HepG2 (cell line): ENCODE measurements at regions not wholly inside any gene's neighbourhood (a gene's known extent, or its start where the extent isn't known, plus 50 kb on each side); places are given as distances from the start of the nearest gene placed in this dataset.

Experiments used
- ATAC-seq: fragments of 200-7000 bp; cut with Tn5 transposase; 3 replicates; pipeline ENCODE4 v1.9.1; 2020; ENCODE audit warnings: mild to moderate bottlenecking, moderate library complexity
- BruUV-seq: library from RNA; stranded (reverse); fragments of 400-500 nt; replicated peaks from 2 replicates; lab custom pipeline; 2021; lab: Mats Ljungman, UMichigan
- CTCF ChIA-PET: fragments of 300-600 bp; formaldehyde crosslinking; extraction: SDS; loops from one replicate; lab custom pipeline; 2021; ENCODE audit warnings: low total read pairs, inconsistent platforms, low intra/inter-chr PET ratio; lab: Yijun Ruan, JAX
- POLR2A ChIA-PET: fragments of 350-600 bp; sonication (Branson Sonifier 250); formaldehyde crosslinking; loops from one replicate; lab custom pipeline; 2020; ENCODE audit warnings: antibody characterized with exemption, inconsistent platforms; lab: Yijun Ruan, JAX
- DNase-seq: peaks from one replicate; pipeline ENCODE4 v3.0.0-alpha.2; 2015; ENCODE audit warnings: low spot score
- FAIRE-seq: peaks from 3 replicates; lab custom pipeline; 2011; peaks lifted over from hg19 to GRCh38; lab: Jason Lieb, UNC
- H2AFZ ChIP-seq: one replicate; pipeline ENCODE4 v1.6.1; 2011; ENCODE audit warnings: low read length, inconsistent platforms
- H3K27ac ChIP-seq: fragments of 300-600 bp; 3 replicates; pipeline ENCODE4 v1.8.0; 2011; ENCODE audit warnings: mixed run types, mild to moderate bottlenecking, mixed read lengths, low read length, inconsistent platforms; ENCODE audit not compliant: insufficient read depth; ENCODE audit errors: extremely low read length
- H3K27me3 ChIP-seq, 2 experiments: fragments of 200-600 bp in 1 of 2; 2 replicates in 1 of 2; 3 replicates in 1 of 2; pipeline versions ENCODE4 v1.6.0 to v1.8.0; 2011; ENCODE audit warnings: low read length in 2 of 2, mild to moderate bottlenecking in 2 of 2, moderate library complexity in 2 of 2, inconsistent platforms in 1 of 2; ENCODE audit not compliant: insufficient read depth in 2 of 2, control insufficient read depth in 1 of 2
- H3K36me3 ChIP-seq, 2 experiments: fragments of 200-600 bp in 1 of 2; replicated peaks in 1 of 2; 2 replicates in 1 of 2; 3 replicates in 1 of 2; pipeline versions ENCODE4 v1.5.1 to v1.8.0; 2011; ENCODE audit warnings: low read length in 2 of 2, inconsistent platforms in 1 of 2; ENCODE audit not compliant: insufficient read depth in 2 of 2, control insufficient read depth in 1 of 2
- H3K4me1 ChIP-seq: 2 replicates; pipeline ENCODE4 v1.5.1; 2012; ENCODE audit warnings: low read length, inconsistent platforms; ENCODE audit not compliant: insufficient read depth
- H3K4me2 ChIP-seq: 2 replicates; pipeline ENCODE4 v1.6.0; 2011; ENCODE audit warnings: low read depth, low read length, inconsistent platforms
- H3K4me3 ChIP-seq, 3 experiments: fragments of 200-600 bp in 1 of 3; sonication (generic), shearing (Covaris generic) in 1 of 3; replicated peaks in 1 of 3; 2 replicates each; pipeline ENCODE4 v1.5.1; 2011 to 2016; ENCODE audit warnings: low read length in 3 of 3, inconsistent platforms in 2 of 3, low read depth in 2 of 3, mild to moderate bottlenecking in 2 of 3, control low read depth in 1 of 3, mixed read lengths in 1 of 3; ENCODE audit not compliant: insufficient read depth in 1 of 3
- H3K79me2 ChIP-seq: one replicate; pipeline ENCODE4 v1.6.1; 2011; ENCODE audit warnings: low read length, inconsistent platforms; ENCODE audit not compliant: insufficient read depth
- H3K9ac ChIP-seq: 2 replicates; pipeline ENCODE4 v1.6.0; 2011; ENCODE audit warnings: mild to moderate bottlenecking, low read depth, low read length, inconsistent platforms; ENCODE audit not compliant: insufficient read depth
- H3K9me3 ChIP-seq: 2 replicates; pipeline ENCODE4 v1.5.1; 2012; ENCODE audit warnings: mild to moderate bottlenecking, low read length
- H4K20me1 ChIP-seq: 2 replicates; pipeline ENCODE4 v1.6.0; 2011; ENCODE audit warnings: inconsistent platforms, mild to moderate bottlenecking, low read length, moderate library complexity; ENCODE audit not compliant: insufficient read depth
- CENPT ChIP-seq: sonication (generic); formaldehyde crosslinking; IDR thresholded peaks from 2 replicates; pipeline ENCODE4 v1.8.0; 2022; ENCODE audit warnings: low read depth, mild to moderate bottlenecking, moderate library complexity, missing genetic modification reagents
- HCFC1 ChIP-seq: fragments of 150-350 bp; IDR thresholded peaks from 2 replicates; pipeline ENCODE4 v1.6.1; 2014; ENCODE audit warnings: low read depth, low read length
- KLF15 ChIP-seq: sonication (generic); formaldehyde crosslinking; IDR thresholded peaks from 2 replicates; pipeline ENCODE4 v1.8.1; 2023; ENCODE audit warnings: borderline replicate concordance, mild to moderate bottlenecking, inconsistent platforms, missing genetic modification reagents, mixed read lengths
- NKX3-1 ChIP-seq: sonication (generic); formaldehyde crosslinking; IDR thresholded peaks from 2 replicates; pipeline ENCODE4 v1.5.0; 2020; ENCODE audit warnings: missing genetic modification reagents
- NR3C1 ChIP-seq: sonication (generic); formaldehyde crosslinking; IDR thresholded peaks from 2 replicates; pipeline ENCODE4 v1.4.0; 2020; ENCODE audit warnings: missing genetic modification reagents
- POLR2AphosphoS5 ChIP-seq: IDR thresholded peaks from 2 replicates; pipeline ENCODE4 v1.6.1; 2012; ENCODE audit warnings: low read depth, low read length
- ZNF816 ChIP-seq: sonication (generic); formaldehyde crosslinking; IDR thresholded peaks from 2 replicates; pipeline ENCODE4 v1.8.0; 2022; ENCODE audit warnings: missing genetic modification reagents, mild to moderate bottlenecking, borderline replicate concordance
- ZSCAN12 ChIP-seq: sonication (generic); formaldehyde crosslinking; IDR thresholded peaks from 2 replicates; pipeline ENCODE4 v1.9.0; 2021; ENCODE audit warnings: mild to moderate bottlenecking, missing genetic modification reagents
- WGBS: methylation state at CpG from one replicate; pipeline ENCODE4 v1.1.6; 2017; ENCODE audit warnings: low lambda C conversion rate; 5-methylcytosine and 5-hydroxymethylcytosine counted together
- in situ Hi-C: cut with HindIII; loops from 2 replicates; pipeline ENCODE4 v1.10.0; 2017; ENCODE audit warnings: low pct_unique_long_range_greater_than_20kb; ENCODE audit not compliant: extremely low pct_ligation_motif_present
- intact Hi-C: fragments of 100-400 bp; cut with micrococcal nuclease; formaldehyde crosslinking; loops from one replicate; pipeline ENCODE4 v1.10.0; 2022; ENCODE audit not compliant: unreplicated experiment
- TF ChIP-seq, protein P1 (sequence below): sonication (generic); formaldehyde crosslinking; IDR thresholded peaks from 2 replicates; pipeline ENCODE4 v1.9.0; 2021; ENCODE audit warnings: mild to moderate bottlenecking, missing genetic modification reagents
- TF ChIP-seq, protein P2 (sequence below): sonication (generic); formaldehyde crosslinking; IDR thresholded peaks from 2 replicates; pipeline ENCODE4 v1.4.0; 2020; ENCODE audit warnings: mild to moderate bottlenecking, low read depth, missing genetic modification reagents
- TF ChIP-seq, protein P3 (sequence below): sonication (generic); formaldehyde crosslinking; conservative IDR thresholded peaks from 2 replicates; pipeline ENCODE4 v1.4.0; 2020; ENCODE audit warnings: missing genetic modification reagents
- TF ChIP-seq, protein P4 (sequence below): sonication (generic); formaldehyde crosslinking; IDR thresholded peaks from 2 replicates; pipeline ENCODE4 v1.4.0; 2020; ENCODE audit warnings: missing genetic modification reagents

DNA sequence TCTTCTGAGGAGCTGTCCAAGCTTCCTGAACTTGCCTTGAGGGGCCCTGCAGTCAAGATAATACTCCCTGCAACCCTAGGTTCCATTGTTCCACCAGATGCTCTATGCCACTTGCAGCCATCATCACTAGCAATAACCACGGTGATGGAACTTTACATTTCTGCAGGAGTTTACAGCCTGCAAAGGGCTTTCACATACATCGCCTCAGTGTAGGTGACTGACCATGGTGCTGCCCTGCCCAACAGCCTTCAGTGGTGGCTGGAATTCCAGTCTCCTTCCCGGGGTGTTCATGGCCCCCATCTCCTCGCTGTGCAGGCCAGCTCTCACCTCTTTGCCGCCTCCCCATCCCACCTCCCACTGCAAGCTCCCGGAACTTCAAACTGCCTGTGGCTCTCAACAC lies 225.5 kb upstream of the ECI2 start (continued):
- TF ChIP-seq, protein P1, sequence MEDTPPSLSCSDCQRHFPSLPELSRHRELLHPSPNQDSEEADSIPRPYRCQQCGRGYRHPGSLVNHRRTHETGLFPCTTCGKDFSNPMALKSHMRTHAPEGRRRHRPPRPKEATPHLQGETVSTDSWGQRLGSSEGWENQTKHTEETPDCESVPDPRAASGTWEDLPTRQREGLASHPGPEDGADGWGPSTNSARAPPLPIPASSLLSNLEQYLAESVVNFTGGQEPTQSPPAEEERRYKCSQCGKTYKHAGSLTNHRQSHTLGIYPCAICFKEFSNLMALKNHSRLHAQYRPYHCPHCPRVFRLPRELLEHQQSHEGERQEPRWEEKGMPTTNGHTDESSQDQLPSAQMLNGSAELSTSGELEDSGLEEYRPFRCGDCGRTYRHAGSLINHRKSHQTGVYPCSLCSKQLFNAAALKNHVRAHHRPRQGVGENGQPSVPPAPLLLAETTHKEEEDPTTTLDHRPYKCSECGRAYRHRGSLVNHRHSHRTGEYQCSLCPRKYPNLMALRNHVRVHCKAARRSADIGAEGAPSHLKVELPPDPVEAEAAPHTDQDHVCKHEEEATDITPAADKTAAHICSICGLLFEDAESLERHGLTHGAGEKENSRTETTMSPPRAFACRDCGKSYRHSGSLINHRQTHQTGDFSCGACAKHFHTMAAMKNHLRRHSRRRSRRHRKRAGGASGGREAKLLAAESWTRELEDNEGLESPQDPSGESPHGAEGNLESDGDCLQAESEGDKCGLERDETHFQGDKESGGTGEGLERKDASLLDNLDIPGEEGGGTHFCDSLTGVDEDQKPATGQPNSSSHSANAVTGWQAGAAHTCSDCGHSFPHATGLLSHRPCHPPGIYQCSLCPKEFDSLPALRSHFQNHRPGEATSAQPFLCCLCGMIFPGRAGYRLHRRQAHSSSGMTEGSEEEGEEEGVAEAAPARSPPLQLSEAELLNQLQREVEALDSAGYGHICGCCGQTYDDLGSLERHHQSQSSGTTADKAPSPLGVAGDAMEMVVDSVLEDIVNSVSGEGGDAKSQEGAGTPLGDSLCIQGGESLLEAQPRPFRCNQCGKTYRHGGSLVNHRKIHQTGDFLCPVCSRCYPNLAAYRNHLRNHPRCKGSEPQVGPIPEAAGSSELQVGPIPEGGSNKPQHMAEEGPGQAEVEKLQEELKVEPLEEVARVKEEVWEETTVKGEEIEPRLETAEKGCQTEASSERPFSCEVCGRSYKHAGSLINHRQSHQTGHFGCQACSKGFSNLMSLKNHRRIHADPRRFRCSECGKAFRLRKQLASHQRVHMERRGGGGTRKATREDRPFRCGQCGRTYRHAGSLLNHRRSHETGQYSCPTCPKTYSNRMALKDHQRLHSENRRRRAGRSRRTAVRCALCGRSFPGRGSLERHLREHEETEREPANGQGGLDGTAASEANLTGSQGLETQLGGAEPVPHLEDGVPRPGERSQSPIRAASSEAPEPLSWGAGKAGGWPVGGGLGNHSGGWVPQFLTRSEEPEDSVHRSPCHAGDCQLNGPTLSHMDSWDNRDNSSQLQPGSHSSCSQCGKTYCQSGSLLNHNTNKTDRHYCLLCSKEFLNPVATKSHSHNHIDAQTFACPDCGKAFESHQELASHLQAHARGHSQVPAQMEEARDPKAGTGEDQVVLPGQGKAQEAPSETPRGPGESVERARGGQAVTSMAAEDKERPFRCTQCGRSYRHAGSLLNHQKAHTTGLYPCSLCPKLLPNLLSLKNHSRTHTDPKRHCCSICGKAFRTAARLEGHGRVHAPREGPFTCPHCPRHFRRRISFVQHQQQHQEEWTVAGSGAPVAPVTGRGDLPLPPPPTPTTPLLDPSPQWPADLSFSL (CRISPR knock-in tag): no peak
- TF ChIP-seq ZNF816 (CRISPR knock-in tag): no peak
- TF ChIP-seq KLF15: no peak
- no peak for TF ChIP-seq HCFC1
- TF ChIP-seq, protein P2, sequence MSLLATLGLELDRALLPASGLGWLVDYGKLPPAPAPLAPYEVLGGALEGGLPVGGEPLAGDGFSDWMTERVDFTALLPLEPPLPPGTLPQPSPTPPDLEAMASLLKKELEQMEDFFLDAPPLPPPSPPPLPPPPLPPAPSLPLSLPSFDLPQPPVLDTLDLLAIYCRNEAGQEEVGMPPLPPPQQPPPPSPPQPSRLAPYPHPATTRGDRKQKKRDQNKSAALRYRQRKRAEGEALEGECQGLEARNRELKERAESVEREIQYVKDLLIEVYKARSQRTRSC (CRISPR knock-in tag): no peak

DNA sequence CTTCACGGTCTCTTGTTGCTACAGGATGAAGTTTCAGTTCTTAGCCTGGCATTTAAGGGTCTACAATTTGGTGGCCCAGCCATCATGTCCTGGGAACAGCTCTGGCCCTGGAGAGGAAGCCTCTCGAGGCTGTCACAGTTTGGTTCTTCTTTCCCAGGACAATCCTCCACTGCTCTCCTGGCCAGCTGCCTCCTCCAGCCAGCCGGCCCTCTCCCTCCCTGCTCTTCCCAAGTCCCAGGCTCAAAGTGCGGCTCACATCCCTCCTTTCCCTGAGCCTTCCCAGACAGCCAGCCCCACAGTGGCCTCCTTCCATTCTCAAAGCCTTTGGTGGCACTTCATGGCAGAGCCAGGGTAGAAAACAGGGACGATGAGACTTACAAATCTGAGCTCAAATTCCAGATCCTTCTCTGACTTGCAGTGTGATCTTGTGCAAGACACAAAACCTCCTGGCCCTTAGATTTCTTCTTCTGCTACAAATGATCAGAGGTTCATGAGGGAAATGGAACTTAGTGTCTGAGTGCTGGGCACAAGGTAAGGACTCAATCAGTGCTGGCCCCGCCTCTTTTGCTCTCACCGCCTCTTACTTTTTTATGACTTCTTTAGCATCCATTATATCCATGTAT lies 223.8 kb upstream of the ECI2 start:
- H3K79me2 ChIP-seq: no peaks in the 10 kb centered on the region
- H3K36me3 ChIP-seq: no peaks in the 10 kb centered on the region
- no peak overlapping the region for H3K4me3 ChIP-seq
- no TSS peak for BruUV-seq
- ChIA-PET POLR2A (no interaction called here), CTCF (no interaction called here)
- in situ Hi-C loops (no loop called here), intact Hi-C loops (no loop called here)
- H3K4me2 ChIP-seq: no peak overlapping the region
- ATAC-seq (no peak), FAIRE-seq (no peak), DNase-seq (no peak)
- H3K9me3 ChIP-seq: no peaks in the 10 kb centered on the region
- 52% methylated on average over 7 of the region's 7 CpGs for WGBS
- H3K9ac ChIP-seq: no peak overlapping the region
- no peak overlapping the region for H3K27ac ChIP-seq
- H3K4me1 ChIP-seq: 0 out of 2 replicates have a peak, but pooled peaks cover 10% of the 10 kb centered on the region
- H2AFZ ChIP-seq: no peak overlapping the region
- H3K27me3 ChIP-seq: peaks cover 2 to 24% of the 10 kb centered on the region in 2 experiments; a peak in 3 of 5 replicates
- no peaks in the 10 kb centered on the region for H4K20me1 ChIP-seq
- TF ChIP-seq CENPT (CRISPR knock-in tag) (no peak), POLR2AphosphoS5 (no peak), NR3C1 (CRISPR knock-in tag) (no peak), ZSCAN12 (CRISPR knock-in tag) (no peak), NKX3-1 (CRISPR knock-in tag) (no peak)
- TF ChIP-seq, protein P3, sequence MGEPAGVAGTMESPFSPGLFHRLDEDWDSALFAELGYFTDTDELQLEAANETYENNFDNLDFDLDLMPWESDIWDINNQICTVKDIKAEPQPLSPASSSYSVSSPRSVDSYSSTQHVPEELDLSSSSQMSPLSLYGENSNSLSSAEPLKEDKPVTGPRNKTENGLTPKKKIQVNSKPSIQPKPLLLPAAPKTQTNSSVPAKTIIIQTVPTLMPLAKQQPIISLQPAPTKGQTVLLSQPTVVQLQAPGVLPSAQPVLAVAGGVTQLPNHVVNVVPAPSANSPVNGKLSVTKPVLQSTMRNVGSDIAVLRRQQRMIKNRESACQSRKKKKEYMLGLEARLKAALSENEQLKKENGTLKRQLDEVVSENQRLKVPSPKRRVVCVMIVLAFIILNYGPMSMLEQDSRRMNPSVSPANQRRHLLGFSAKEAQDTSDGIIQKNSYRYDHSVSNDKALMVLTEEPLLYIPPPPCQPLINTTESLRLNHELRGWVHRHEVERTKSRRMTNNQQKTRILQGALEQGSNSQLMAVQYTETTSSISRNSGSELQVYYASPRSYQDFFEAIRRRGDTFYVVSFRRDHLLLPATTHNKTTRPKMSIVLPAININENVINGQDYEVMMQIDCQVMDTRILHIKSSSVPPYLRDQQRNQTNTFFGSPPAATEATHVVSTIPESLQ (CRISPR knock-in tag): no peak
- TF ChIP-seq, protein P4, sequence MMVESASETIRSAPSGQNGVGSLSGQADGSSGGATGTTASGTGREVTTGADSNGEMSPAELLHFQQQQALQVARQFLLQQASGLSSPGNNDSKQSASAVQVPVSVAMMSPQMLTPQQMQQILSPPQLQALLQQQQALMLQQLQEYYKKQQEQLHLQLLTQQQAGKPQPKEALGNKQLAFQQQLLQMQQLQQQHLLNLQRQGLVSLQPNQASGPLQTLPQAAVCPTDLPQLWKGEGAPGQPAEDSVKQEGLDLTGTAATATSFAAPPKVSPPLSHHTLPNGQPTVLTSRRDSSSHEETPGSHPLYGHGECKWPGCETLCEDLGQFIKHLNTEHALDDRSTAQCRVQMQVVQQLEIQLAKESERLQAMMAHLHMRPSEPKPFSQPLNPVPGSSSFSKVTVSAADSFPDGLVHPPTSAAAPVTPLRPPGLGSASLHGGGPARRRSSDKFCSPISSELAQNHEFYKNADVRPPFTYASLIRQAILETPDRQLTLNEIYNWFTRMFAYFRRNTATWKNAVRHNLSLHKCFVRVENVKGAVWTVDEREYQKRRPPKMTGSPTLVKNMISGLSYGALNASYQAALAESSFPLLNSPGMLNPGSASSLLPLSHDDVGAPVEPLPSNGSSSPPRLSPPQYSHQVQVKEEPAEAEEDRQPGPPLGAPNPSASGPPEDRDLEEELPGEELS (CRISPR knock-in tag): no peak
